ENCODE measurements at regions not wholly inside any gene's neighbourhood (a gene's known extent, or its start where the extent isn't known, plus 50 kb on each side); places are given as distances from the start of the nearest gene placed in this dataset.
"Not testable (repeated sequence)": the region's sequence is repeated elsewhere in the genome, so short reads cannot be mapped to it uniquely, and the experiment has no call there.

DNA sequence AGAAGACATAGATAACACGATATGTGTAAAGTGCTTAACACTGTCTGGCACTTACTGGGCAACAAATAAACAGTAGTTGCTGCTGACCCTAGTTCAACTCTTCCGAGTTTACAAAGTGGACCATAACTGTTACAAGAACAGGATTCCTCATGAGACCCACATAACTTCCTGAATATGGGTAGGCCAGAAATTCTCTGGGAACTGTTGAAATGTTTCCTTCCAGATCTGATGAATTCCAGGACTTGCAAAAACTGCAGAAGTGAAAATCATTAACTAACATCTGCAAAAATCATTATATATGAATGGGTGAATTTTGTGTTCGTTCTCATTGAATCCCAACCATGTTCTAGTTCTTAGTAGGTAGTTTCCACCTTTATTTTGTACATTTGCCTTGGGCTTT, 181.7 kb upstream of the MME start:
- DNase-seq = no peak

GRCh38 chr3:154893813-154894212, 186.3 kb upstream of the MME start:
- no peak for DNase-seq

DNA sequence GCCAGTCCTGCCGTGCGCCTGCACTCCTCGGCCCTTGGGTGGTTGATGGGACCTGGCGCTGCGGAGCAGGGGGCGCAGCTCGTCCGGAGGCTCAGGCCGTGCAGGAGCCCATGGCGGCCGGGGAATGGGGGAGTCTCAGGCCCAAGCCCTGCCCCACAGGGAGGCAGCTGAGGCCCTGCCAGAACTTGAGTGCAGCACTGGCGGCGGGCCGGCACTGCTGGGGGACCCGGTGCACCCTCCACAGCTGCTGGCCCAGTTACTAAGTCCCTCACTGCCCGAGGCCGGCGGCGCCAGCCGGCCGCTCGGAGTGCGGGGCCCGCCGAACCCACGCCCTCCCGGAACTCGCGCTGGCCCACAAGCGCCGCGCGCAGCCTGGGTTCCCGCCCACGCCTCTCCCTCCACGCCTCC, 190.9 kb upstream of the MME start:
- DNase-seq = no peak

GRCh38 chr3:154887869-154888268, 192.2 kb upstream of the MME start:
- DNase-seq = no peak

GRCh38 chr3:154886437-154886836, 193.7 kb upstream of the MME start:
- no peak for DNase-seq

DNA sequence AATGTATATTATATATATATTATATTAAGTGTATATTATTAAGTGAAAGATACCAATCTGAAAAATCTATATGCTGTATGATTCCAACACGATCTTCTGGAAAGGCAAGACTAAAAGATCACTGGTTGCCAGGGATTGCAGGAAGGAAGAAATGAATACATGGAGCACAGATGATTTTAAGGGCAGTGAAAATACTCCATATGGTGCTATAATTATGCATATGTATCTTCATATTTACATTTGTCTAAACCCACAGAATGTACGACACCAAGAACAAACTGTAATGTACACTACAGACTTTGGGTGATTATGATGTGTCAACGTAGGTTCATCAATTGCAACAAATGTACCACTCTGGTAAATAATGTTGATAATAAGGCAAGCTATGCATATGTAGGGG, 194.7 kb upstream of the MME start:
- DNase-seq = no peak

DNA sequence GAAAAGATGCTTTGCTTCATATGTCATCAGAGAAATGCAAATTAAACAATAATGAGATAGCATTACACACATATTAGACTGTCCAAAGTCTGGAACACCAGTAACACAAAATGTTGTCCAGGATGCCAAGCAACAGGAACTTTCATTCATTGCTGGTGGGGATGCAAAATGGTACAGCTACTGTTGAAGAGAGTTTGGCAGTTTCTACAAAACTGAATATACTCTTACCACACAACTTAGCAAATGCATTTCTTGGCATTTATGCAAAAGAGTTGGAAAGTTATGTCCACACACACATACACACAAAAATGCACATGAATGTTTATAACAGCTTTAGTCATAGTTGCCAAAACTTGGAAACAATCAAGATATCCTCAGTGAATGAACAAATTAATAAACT, 195.2 kb upstream of the MME start:
- no peak for DNase-seq

DNA sequence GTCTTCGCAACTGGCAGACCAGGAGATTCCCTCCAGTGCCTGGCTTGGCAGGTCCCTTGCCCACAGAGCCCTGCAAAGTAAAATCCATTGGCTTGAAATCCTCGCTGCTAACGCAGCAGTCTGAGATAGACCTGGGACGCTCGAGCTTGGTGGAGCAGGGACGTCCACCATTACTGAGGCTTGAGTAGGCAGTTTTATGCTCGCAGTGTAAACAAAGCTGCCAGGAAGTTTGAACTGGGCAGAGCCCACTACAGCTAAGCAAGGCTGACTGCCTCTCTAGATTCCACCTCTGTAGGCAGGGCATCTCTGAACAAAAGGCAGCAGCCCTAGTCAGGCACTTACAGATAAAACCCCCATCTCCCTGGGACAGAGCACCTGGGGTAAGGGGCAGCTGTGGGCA, 205.0 kb upstream of the MME start:
- peak; percentile 15 for DNase-seq

GRCh38 chr3:154872696-154873095, 207.4 kb upstream of the MME start:
- DNase-seq = no peak

DNA sequence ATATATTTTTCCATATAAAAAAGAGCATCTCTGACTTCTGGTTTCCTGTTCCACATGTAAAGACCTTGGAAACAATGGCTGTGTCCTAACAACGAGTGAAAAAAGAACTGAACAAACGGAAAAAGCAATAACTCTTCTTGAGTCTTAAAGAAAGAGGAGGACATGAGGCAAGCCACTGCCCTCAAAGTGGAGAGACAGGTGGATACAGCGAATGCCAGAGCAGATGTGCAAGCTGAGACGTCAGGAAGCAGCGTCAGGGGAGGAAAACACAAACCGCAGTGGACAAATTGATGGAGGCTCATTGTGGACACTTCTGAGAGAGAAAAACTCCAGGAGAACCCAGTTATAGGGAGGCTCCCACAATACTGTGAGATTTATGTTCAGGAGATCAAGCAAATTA, 208.0 kb upstream of the MME start:
- peak; percentile 6 for DNase-seq

DNA sequence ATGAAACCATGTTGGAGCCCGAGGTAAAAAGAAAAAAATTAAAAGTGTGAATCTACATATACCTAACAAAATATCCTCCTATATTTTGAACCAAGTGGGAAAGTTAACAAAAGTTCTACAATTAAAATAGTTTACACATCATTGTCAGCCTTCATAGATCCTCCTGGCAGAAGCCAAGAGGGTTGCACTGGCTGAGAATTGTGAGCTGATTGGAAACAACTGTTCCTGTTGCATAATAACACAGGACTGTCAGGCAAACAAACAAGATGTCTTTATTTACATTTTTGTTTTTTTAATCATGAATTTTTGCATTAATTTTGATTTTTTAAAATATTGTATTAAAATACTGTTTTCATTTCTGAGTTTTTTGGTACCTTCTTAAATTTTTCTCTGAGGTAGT, 215.2 kb upstream of the MME start:
- DNase-seq = no peak

DNA sequence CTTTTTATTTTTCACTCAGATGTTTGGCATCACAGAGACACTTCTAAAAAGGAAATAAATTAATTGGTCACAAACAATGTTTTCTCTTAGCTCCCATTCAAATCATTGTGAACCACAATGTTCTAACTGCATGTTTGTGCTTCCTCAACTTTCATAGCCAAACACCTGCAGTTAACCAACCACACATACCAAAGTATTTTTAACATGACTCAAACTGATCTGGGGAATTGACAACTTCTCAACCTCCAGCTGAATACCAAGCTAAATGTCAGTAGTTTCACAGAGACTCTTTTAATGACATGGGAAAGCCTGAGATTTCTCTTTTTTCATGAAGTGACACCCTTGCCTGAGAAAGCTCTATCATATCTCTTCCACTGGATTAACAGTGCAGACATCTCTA, 217.9 kb upstream of the MME start:
- DNase-seq = no peak

DNA sequence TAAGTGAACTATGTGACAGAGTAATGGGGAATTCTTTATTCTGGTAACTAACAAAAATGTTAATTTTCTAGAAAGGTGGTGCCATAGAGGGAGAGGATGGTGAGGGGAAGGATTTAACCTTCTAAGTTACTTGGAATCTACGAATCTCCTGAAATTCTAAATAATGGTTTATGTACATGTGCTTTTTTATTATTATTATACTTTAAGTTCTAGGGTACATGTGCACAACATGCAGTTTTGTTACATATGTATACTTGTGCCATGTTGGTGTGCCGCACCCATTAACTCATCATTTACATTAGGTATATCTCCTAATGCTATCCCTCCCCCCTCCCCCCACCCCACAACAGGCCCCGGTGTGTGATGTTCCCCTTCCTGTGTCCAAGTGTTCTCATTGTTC, 227.1 kb upstream of the MME start:
- not testable (repeated sequence) for DNase-seq

DNA sequence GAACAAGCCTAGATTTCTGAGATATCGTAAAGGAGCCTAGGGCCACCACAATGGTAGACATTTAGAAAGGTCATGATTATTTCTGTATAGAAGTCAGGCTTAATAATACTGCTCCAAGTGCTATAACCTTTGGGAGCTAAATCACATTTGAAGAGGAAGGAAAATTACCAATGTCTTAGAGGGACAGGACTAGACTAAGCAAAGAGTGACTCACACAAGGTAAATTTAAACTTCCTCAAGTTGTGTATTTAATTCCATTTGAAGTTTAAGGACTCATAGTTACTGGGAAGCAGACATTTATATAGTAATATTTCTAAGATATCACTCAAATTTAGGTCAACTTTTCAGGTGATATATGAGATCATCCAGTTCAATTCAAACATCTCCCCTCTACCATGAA, 227.6 kb upstream of the MME start:
- no peak for DNase-seq

- no peak for DNase-seq
Observed at GRCh38 chr3:154851644-154852043, 228.5 kb upstream of the MME start.

- DNase-seq = no peak
Observed at GRCh38 chr3:154850921-154851320, 229.2 kb upstream of the MME start.

DNA sequence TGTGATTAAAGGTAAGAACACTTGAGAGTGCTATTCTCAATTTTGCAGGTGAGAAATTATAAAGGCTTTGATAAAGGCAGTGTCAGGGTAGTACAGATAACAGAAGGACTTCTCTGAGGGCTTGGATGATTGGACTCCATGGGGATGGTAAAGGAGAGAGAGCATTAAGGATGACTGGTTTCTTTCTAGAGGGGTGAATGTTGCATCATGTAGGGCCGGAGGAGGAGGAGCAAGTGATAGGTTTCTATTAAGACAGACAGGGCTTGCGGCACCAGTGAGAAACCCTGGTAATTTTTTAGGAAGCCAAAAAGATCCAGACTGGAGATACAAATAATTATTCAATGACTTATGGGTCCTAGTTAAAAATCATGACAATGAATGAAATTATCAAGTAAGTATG, 230.7 kb upstream of the MME start:
- DNase-seq = no peak

- peak; percentile 85 for DNase-seq
Observed at GRCh38 chr3:154844863-154845262, 235.3 kb upstream of the MME start.

GRCh38 chr3:154843647-154844046, 236.5 kb upstream of the MME start:
- DNase-seq = no peak

- DNase-seq = no peak
Observed at GRCh38 chr3:154842536-154842935, 237.6 kb upstream of the MME start.

DNA sequence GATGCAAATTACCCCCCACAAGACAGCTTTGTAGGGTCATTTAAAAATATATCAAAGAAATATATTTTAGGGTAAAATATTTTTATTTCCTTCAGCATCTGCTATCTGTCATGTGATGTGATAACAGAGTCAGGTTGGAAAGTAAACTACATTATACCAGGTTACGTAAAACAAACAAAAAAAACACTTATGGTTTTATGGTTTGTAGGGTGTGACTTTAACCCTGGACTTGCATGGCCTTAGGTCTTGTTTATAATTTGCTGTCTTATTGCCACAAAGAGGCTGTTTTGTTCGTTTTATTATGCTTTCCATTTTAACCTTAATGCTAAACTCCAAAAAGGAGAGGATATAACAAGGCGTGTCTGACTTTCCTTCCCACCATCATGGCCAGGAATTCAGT, 244.5 kb upstream of the MME start:
- DNase-seq = peak; percentile 17

GRCh38 chr3:154834831-154835230, 245.3 kb upstream of the MME start:
- not testable (repeated sequence) for DNase-seq

- DNase-seq = no peak
Observed at GRCh38 chr3:154829929-154830328, 250.2 kb upstream of the MME start.

DNA sequence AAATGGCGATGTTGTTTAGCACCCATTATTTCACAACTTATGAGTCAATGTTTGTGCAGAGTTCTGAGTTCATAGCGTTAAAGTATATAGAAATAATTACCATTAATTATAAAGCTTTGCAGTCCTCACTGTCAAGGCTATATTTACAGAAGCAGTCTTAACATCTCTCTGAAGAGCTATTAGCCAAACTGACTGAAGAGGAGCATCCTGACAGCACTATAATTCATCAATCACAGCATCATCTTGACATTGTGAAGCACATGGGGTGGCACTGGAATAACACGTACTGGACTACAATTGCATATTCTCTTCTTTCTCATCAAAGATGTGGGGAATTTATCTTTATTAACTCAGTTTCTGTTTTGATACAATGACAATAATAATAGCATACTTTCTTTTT, 260.6 kb upstream of the MME start:
- peak; percentile 36 for DNase-seq

- no peak for DNase-seq
Observed at GRCh38 chr3:154818676-154819255, 261.4 kb upstream of the MME start.

- DNase-seq = not testable (repeated sequence)
Observed at GRCh38 chr3:154810017-154810416, 270.1 kb upstream of the MME start.
